ENCODE measurements at regions not wholly inside any gene's neighbourhood (a gene's known extent, or its start where the extent isn't known, plus 50 kb on each side); places are given as distances from the start of the nearest gene placed in this dataset.

DNA sequence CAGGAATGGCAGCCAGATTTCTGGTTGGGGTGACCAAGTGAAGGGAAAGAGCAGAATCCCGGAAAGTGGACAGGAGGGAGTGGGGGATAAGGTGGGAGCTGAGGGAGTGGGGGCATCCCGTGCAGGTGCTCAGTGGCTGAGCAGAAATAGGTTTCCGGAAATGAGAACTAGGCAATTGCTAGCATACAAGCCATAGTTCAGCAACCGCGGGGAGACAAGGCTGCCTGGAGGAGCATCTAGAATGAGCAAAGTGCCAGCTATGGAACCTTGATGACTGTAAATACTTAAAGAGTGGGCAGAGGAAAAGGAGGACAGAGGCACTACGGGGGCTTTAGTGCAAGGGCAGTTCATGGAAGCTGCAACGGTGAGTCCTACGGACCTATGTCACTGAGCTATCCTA is 220.2 kb downstream of the BCL11A start:
- WGBS (ENCODE audit: insufficient coverage) = 88% methylated on average over 3 of the region's 8 CpGs
- peaks cover 7% of the 10 kb centered on the region for H3K79me2 ChIP-seq (ENCODE audit: control insufficient read depth, insufficient read depth, low read length)
- no peak overlapping the region for H3K9ac ChIP-seq (ENCODE audit: low read length)
- H3K9me3 ChIP-seq (ENCODE audit: control extremely low read depth in 1 of 3, control insufficient read depth in 2 of 3, insufficient read depth in 1 of 3, low read length in 2 of 3) = peaks cover 0 to 9% (median 0%) of the 10 kb centered on the region in 3 donors
- DNase-seq (no peak), ATAC-seq (ENCODE audit: low read depth) (no peak)
- ChIA-PET POLR2A (interaction anchor here (0.7 to 0.9 kb wide), 3 partner anchors 13 to 226 kb away, joined by 3 to 4 read pairs (median 4); no protein-coding TSS in a partner anchor), CTCF (interaction anchor here (1.0 to 2.9 kb wide), 4 partner anchors 8 to 217 kb away, joined by 3 to 8 read pairs (median 4); no protein-coding TSS in a partner anchor)
- H3K4me3 ChIP-seq (ENCODE audit: control extremely low read depth in 1 of 5, extremely low read depth in 1 of 5, insufficient read depth in 1 of 5, low read depth in 2 of 5, low read length in 4 of 5) = no peak overlapping the region
- no peak overlapping the region for H3K27ac ChIP-seq (ENCODE audit: low read length in 2 of 2)
- H3K4me3 Mint-ChIP-seq = no peak overlapping the region
- no peaks in the 10 kb centered on the region for H3K9me3 Mint-ChIP-seq (ENCODE audit: insufficient read depth)
- no peaks in the 10 kb centered on the region for H3K27me3 ChIP-seq (replicated peaks in 1 of 4; ENCODE audit: control extremely low read depth in 1 of 4, control insufficient read depth in 3 of 4, insufficient read depth in 4 of 4, low read length in 3 of 4)
- intact Hi-C loops (cut with micrococcal nuclease) = no loop called here
- H3K4me1 Mint-ChIP-seq = peaks cover 50% of the 10 kb centered on the region
- H3K4me2 ChIP-seq (replicated peaks; ENCODE audit: low read depth, low read length, poor library complexity, severe bottlenecking) = no peak overlapping the region
- H3K4me1 ChIP-seq (ENCODE audit: control insufficient read depth in 2 of 2, insufficient read depth in 2 of 2, low read length in 2 of 2) = peaks cover 37 to 55% of the 10 kb centered on the region in 2 donors
- no peak for TF ChIP-seq EZH2 (IDR thresholded peaks at IDR 0.05; ENCODE audit: borderline replicate concordance, insufficient read depth, low read depth, low read length, poor library complexity, severe bottlenecking)
- TF ChIP-seq, protein P1, sequence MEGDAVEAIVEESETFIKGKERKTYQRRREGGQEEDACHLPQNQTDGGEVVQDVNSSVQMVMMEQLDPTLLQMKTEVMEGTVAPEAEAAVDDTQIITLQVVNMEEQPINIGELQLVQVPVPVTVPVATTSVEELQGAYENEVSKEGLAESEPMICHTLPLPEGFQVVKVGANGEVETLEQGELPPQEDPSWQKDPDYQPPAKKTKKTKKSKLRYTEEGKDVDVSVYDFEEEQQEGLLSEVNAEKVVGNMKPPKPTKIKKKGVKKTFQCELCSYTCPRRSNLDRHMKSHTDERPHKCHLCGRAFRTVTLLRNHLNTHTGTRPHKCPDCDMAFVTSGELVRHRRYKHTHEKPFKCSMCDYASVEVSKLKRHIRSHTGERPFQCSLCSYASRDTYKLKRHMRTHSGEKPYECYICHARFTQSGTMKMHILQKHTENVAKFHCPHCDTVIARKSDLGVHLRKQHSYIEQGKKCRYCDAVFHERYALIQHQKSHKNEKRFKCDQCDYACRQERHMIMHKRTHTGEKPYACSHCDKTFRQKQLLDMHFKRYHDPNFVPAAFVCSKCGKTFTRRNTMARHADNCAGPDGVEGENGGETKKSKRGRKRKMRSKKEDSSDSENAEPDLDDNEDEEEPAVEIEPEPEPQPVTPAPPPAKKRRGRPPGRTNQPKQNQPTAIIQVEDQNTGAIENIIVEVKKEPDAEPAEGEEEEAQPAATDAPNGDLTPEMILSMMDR (IDR thresholded peaks at IDR 0.05) = no peak
- H4K20me1 ChIP-seq (ENCODE audit: control insufficient read depth, insufficient read depth, low read length, poor library complexity, severe bottlenecking) = no peaks in the 10 kb centered on the region
- H3K27me3 Mint-ChIP-seq = no peaks in the 10 kb centered on the region
- peak overlapping the region; percentile 56 for H3K27ac Mint-ChIP-seq
- H2AFZ ChIP-seq (ENCODE audit: insufficient read depth, low read depth, low read length, poor library complexity, severe bottlenecking) = no peak overlapping the region
- H3K36me3 ChIP-seq (replicated peaks in 1 of 2; ENCODE audit: control extremely low read depth in 1 of 2, control insufficient read depth in 1 of 2, extremely low read depth in 1 of 2, insufficient read depth in 2 of 2, low read length in 1 of 2) = no peaks in the 10 kb centered on the region

DNA sequence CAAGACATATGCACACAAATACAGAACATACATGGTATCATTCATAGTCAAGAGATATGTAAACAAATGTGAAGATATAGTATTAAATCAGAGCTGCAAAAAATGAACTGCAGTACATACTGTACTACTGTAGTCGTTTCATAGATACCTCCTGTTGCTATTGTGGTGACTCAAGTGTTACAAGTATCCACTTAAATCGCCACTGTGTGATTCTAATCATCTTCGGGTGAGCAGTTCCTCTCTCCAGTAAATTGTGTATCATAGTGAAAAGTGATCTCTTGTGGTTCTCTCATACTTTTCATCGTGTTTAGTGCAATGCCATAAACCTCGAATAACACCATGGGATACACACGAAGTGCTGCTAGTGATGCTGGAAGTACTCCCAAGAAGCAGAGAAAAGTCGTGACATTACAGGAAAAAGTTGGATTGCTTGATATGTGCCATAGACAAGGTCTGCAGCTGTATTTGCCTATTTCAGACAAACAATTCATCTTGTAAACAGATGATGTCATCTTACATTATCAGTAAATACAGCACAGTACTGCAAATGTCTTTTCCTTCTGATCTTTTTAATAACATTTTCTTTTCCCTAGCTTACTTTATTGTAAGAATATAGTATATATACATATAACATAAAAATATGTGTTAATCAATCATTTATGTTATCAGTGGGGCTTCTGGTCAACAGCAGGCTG is 222.2 kb downstream of the BCL11A start:
- Histone ChIP-seq H3K4me3 (ENCODE audit: control extremely low read depth in 1 of 5, extremely low read depth in 1 of 5, insufficient read depth in 1 of 5, low read depth in 2 of 5, low read length in 4 of 5) (no peak overlapping the region), H3K27me3 (replicated peaks in 1 of 4; ENCODE audit: control extremely low read depth in 1 of 4, control insufficient read depth in 3 of 4, insufficient read depth in 4 of 4, low read length in 3 of 4) (no peaks in the 10 kb centered on the region), H3K4me1 (ENCODE audit: control insufficient read depth in 2 of 2, insufficient read depth in 2 of 2, low read length in 2 of 2) (peaks cover 17 to 35% of the 10 kb centered on the region in 2 donors), H3K27ac (ENCODE audit: low read length in 2 of 2) (no peak overlapping the region), H3K9ac (ENCODE audit: low read length) (no peak overlapping the region), H3K36me3 (replicated peaks in 1 of 2; ENCODE audit: control extremely low read depth in 1 of 2, control insufficient read depth in 1 of 2, extremely low read depth in 1 of 2, insufficient read depth in 2 of 2, low read length in 1 of 2) (no peaks in the 10 kb centered on the region), H4K20me1 (ENCODE audit: control insufficient read depth, insufficient read depth, low read length, poor library complexity, severe bottlenecking) (no peaks in the 10 kb centered on the region), H3K9me3 (ENCODE audit: control extremely low read depth in 1 of 3, control insufficient read depth in 2 of 3, insufficient read depth in 1 of 3, low read length in 2 of 3) (peaks cover 0 to 9% (median 0%) of the 10 kb centered on the region in 3 donors), H2AFZ (ENCODE audit: insufficient read depth, low read depth, low read length, poor library complexity, severe bottlenecking) (no peak overlapping the region), H3K4me2 (replicated peaks; ENCODE audit: low read depth, low read length, poor library complexity, severe bottlenecking) (no peak overlapping the region), H3K79me2 (ENCODE audit: control insufficient read depth, insufficient read depth, low read length) (peaks cover 5% of the 10 kb centered on the region)
- Mint-ChIP-seq H3K9me3 (ENCODE audit: insufficient read depth) (peaks cover 2% of the 10 kb centered on the region), H3K27ac (no peak overlapping the region), H3K4me1 (peaks cover 31% of the 10 kb centered on the region), H3K27me3 (no peaks in the 10 kb centered on the region), H3K4me3 (no peak overlapping the region)
- ChIA-PET POLR2A (no interaction called here), CTCF (interaction anchor here (1.1 to 1.5 kb wide), 2 partner anchors 108 to 173 kb away, joined by 3 read pairs; no protein-coding TSS in a partner anchor)
- ATAC-seq (ENCODE audit: low read depth) (no peak), DNase-seq (no peak)
- intact Hi-C loops (cut with micrococcal nuclease) = no loop called here
- 92% methylated on average over 4 of the region's 7 CpGs for WGBS (ENCODE audit: insufficient coverage)
- TF ChIP-seq, protein P1 (IDR thresholded peaks at IDR 0.05) = no peak
- TF ChIP-seq EZH2 (IDR thresholded peaks at IDR 0.05; ENCODE audit: borderline replicate concordance, insufficient read depth, low read depth, low read length, poor library complexity, severe bottlenecking) = no peak
